ENCODE measurements at regions not wholly inside any gene's neighbourhood (a gene's known extent, or its start where the extent isn't known, plus 50 kb on each side); places are given as distances from the start of the nearest gene placed in this dataset.

- peak in 2 of 35 experiments; percentile 24 to 69 for DNase-seq
- Histone ChIP-seq H3K36me3 (ENCODE audit: control insufficient read depth in 2 of 2, extremely low read depth in 1 of 2, insufficient read depth in 1 of 2, low read length in 1 of 2) (no peaks in the 10 kb centered on the region), H3K4me1 (ENCODE audit: control insufficient read depth in 1 of 2, extremely low read depth in 1 of 2, insufficient read depth in 2 of 2, low read length in 2 of 2) (peaks cover 50 to 70% of the 10 kb centered on the region in 2 experiments), H3K4me3 (ENCODE audit: control insufficient read depth in 1 of 2, extremely low read depth in 1 of 2, low read length in 1 of 2) (peak overlapping the region; percentile 40 to 77), H3K27ac (ENCODE audit: low read length) (peak overlapping the region; percentile 47), H3K27me3 (replicated peaks in 1 of 2; ENCODE audit: control insufficient read depth in 2 of 2, extremely low read depth in 1 of 2, insufficient read depth in 2 of 2, low read length in 1 of 2) (peaks cover 14 to 72% of the 10 kb centered on the region in 2 experiments), H3K9me3 (no peaks in the 10 kb centered on the region)
- Mint-ChIP-seq H3K4me1 (peaks cover 52 to 61% (median 53%) of the 10 kb centered on the region in 3 donors), H3K9me3 (no peaks in the 10 kb centered on the region), H3K27ac (peak overlapping the region; percentile 76 to 88), H3K4me3 (peak overlapping the region; percentile 61 to 92 (median 85)), H3K27me3 (peaks cover 36 to 56% of the 10 kb centered on the region in 2 donors), H3K36me3 (no peaks in the 10 kb centered on the region)
- no peak for ATAC-seq (replicated peaks in 1 of 4)
- WGBS (ENCODE audit: insufficient coverage) = 28% methylated on average over 22 of the region's 30 CpGs
- CTCF ChIA-PET = interaction anchor here in 1 of 2 donors (0.5 to 6.2 kb wide), 3 partner anchors 46 to 132 kb away, joined by 3 to 68 read pairs (median 5); partner anchors contain the start of gene TRIM13
- POLR2A ChIA-PET = interaction anchor here (0.6 to 0.7 kb wide), 2 partner anchors 48 to 183 kb away, joined by 4 to 5 read pairs; no protein-coding TSS in a partner anchor
These were observed 113.9 kb downstream of the KCNRG start for GRCh38 chr13:50129081-50129705.

DNA sequence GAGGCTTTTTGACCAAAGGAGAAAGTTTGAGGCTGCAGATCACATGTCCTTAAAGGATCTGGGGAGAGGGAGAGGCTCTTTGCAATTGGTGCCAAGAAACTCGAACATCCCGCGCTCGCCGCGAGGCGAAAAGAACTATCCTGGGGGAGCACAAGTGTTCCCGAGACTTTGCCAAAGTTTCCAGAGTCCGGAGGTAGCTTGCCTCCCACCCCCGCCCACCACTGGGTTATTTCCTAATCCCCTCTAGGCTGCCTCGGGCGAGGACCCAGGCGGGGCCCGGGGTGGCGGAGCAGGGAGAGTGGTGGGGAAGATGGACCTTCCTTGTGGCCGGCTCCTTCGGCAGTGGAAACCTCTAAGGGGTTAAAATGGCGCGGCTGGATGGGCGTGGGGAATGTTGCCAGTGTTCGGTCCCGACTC, 114.5 kb downstream of the KCNRG start:
- ATAC-seq (replicated peaks in 1 of 4) (no peak), DNase-seq (no peak)
- Mint-ChIP-seq H3K27ac (peak overlapping the region; percentile 76 to 88), H3K9me3 (no peaks in the 10 kb centered on the region), H3K36me3 (no peaks in the 10 kb centered on the region), H3K4me3 (peak overlapping the region; percentile 61 to 92 (median 85)), H3K27me3 (peaks cover 41 to 61% of the 10 kb centered on the region in 2 donors), H3K4me1 (peaks cover 52 to 61% (median 53%) of the 10 kb centered on the region in 3 donors)
- POLR2A ChIA-PET = interaction anchor here (0.6 to 0.7 kb wide), 2 partner anchors 49 to 182 kb away, joined by 4 to 5 read pairs; no protein-coding TSS in a partner anchor
- peak overlapping the region; percentile 47 for H3K27ac ChIP-seq (ENCODE audit: low read length)
- WGBS (ENCODE audit: insufficient coverage) = 27% methylated on average over 17 of the region's 22 CpGs
- CTCF ChIA-PET = interaction anchor here in 1 of 2 donors (0.5 to 1.0 kb wide), 2 partner anchors 131 to 133 kb away, joined by 3 to 5 read pairs; partner anchors contain the start of gene TRIM13
- peaks cover 14 to 73% of the 10 kb centered on the region in 2 experiments for H3K27me3 ChIP-seq (replicated peaks in 1 of 2; ENCODE audit: control insufficient read depth in 2 of 2, extremely low read depth in 1 of 2, insufficient read depth in 2 of 2, low read length in 1 of 2)
- peaks cover 50 to 70% of the 10 kb centered on the region in 2 experiments for H3K4me1 ChIP-seq (ENCODE audit: control insufficient read depth in 1 of 2, extremely low read depth in 1 of 2, insufficient read depth in 2 of 2, low read length in 2 of 2)
- peak overlapping the region; percentile 40 to 77 for H3K4me3 ChIP-seq (ENCODE audit: control insufficient read depth in 1 of 2, extremely low read depth in 1 of 2, low read length in 1 of 2)
- no peaks in the 10 kb centered on the region for H3K36me3 ChIP-seq (ENCODE audit: control insufficient read depth in 2 of 2, extremely low read depth in 1 of 2, insufficient read depth in 1 of 2, low read length in 1 of 2)
- H3K9me3 ChIP-seq = no peaks in the 10 kb centered on the region

GRCh38 chr13:50130123-50130946, 115.1 kb downstream of the KCNRG start:
- peak overlapping the region; percentile 40 to 77 for H3K4me3 ChIP-seq (ENCODE audit: control insufficient read depth in 1 of 2, extremely low read depth in 1 of 2, low read length in 1 of 2)
- peak in 11 of 35 experiments; percentile 12 to 61 (median 35) for DNase-seq
- ChIA-PET CTCF (interaction anchor here in 1 of 2 donors (2.2 kb wide), 1 partner anchor 133 kb away, joined by 7 read pairs; the partner anchor contains the start of gene TRIM13), POLR2A (no interaction called here)
- peaks cover 52 to 61% (median 53%) of the 10 kb centered on the region in 3 donors for H3K4me1 Mint-ChIP-seq
- WGBS (ENCODE audit: insufficient coverage) = under 1% methylated on average over 62 of the region's 63 CpGs
- H3K36me3 Mint-ChIP-seq = no peaks in the 10 kb centered on the region
- peak overlapping the region in 1 of 2 donors; percentile 73 for H3K27ac Mint-ChIP-seq
- peaks cover 42 to 63% of the 10 kb centered on the region in 2 donors for H3K27me3 Mint-ChIP-seq
- no peaks in the 10 kb centered on the region for H3K9me3 ChIP-seq
- H3K27ac ChIP-seq (ENCODE audit: low read length) = peak overlapping the region; percentile 47
- H3K27me3 ChIP-seq (replicated peaks in 1 of 2; ENCODE audit: control insufficient read depth in 2 of 2, extremely low read depth in 1 of 2, insufficient read depth in 2 of 2, low read length in 1 of 2) = peaks cover 14 to 73% of the 10 kb centered on the region in 2 experiments
- H3K4me3 Mint-ChIP-seq = peak overlapping the region; percentile 61 to 92 (median 85)
- no peaks in the 10 kb centered on the region for H3K36me3 ChIP-seq (ENCODE audit: control insufficient read depth in 2 of 2, extremely low read depth in 1 of 2, insufficient read depth in 1 of 2, low read length in 1 of 2)
- ATAC-seq (replicated peaks in 1 of 4) = peak in 1 of 4 experiments; percentile 14
- H3K4me1 ChIP-seq (ENCODE audit: control insufficient read depth in 1 of 2, extremely low read depth in 1 of 2, insufficient read depth in 2 of 2, low read length in 2 of 2) = peaks cover 50 to 70% of the 10 kb centered on the region in 2 experiments
- H3K9me3 Mint-ChIP-seq = no peaks in the 10 kb centered on the region

DNA sequence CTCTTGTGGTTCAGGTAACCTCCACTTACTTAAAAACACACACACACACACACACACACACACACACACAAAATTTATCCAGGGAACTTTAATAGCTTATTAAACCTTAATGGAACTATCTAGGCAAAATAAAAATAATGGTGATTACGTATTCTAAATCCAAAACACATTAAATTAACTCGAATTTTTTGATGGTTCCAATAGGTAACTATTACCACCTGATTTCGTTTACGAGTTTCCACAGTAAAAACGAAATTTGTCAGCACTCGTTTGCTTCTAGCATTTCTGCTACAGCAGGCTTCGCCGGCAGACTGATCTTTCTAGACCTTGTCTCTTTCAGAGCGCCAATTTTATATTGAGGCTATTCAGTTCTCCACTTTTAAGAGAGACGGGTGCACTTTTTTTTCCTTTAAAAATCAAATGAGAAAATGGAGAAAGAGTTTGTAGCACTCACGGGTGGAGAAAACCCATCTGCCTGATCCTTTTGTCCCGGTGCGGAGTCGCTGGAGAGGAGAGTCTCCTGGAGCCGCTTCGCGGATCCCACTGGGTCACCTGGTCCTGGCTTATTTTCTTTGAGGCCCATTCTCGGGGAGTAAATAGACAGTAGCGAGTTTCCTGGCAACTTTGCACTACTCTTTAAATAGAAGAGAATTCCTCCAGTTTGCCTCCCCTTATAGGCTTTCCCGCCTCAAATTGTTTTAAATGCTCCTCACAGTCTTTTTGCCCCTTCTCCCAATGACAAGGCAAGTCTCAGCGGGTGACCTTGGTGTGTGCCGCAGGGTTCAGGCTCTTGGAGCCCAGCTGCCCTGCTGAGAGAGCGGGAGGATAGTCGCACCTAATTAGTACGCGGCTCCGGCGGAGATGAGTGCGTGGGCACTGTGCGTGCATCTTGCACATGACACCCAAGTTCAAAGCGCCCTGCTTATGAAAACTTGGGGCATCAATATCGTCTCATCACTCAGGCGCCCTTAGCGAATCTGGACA, 117.0 kb downstream of the KCNRG start:
- WGBS (ENCODE audit: insufficient coverage) = 13% methylated on average over 26 of the region's 34 CpGs
- ATAC-seq (replicated peaks in 1 of 4) (no peak), DNase-seq (peak in 5 of 35 experiments; percentile 9 to 56 (median 15))
- no peaks in the 10 kb centered on the region for H3K36me3 Mint-ChIP-seq
- Histone ChIP-seq H3K36me3 (ENCODE audit: control insufficient read depth in 2 of 2, extremely low read depth in 1 of 2, insufficient read depth in 1 of 2, low read length in 1 of 2) (no peaks in the 10 kb centered on the region), H3K4me3 (ENCODE audit: control insufficient read depth in 1 of 2, extremely low read depth in 1 of 2, low read length in 1 of 2) (peak overlapping the region in 1 of 2 donors; percentile 58), H3K27me3 (replicated peaks in 1 of 2; ENCODE audit: control insufficient read depth in 2 of 2, extremely low read depth in 1 of 2, insufficient read depth in 2 of 2, low read length in 1 of 2) (peaks cover 14 to 65% of the 10 kb centered on the region in 2 experiments), H3K27ac (ENCODE audit: low read length) (no peak overlapping the region), H3K4me1 (ENCODE audit: control insufficient read depth in 1 of 2, extremely low read depth in 1 of 2, insufficient read depth in 2 of 2, low read length in 2 of 2) (peaks cover 40 to 57% of the 10 kb centered on the region in 2 experiments), H3K9me3 (no peaks in the 10 kb centered on the region)
- peaks cover 41 to 61% of the 10 kb centered on the region in 2 donors for H3K27me3 Mint-ChIP-seq
- H3K4me3 Mint-ChIP-seq = peak overlapping the region; percentile 44 to 85 (median 75)
- CTCF ChIA-PET = interaction anchor here in 1 of 2 donors (2.2 kb wide), 1 partner anchor 135 kb away, joined by 7 read pairs; the partner anchor contains the start of gene TRIM13
- peak overlapping the region in 1 of 2 donors; percentile 71 for H3K27ac Mint-ChIP-seq
- H3K4me1 Mint-ChIP-seq = peaks cover 41 to 49% (median 41%) of the 10 kb centered on the region in 3 donors
- no peaks in the 10 kb centered on the region for H3K9me3 Mint-ChIP-seq
- POLR2A ChIA-PET = interaction anchor here in 1 of 2 donors (0.8 to 1.1 kb wide), 2 partner anchors 94 to 135 kb away, joined by 4 to 5 read pairs; no protein-coding TSS in a partner anchor

DNA sequence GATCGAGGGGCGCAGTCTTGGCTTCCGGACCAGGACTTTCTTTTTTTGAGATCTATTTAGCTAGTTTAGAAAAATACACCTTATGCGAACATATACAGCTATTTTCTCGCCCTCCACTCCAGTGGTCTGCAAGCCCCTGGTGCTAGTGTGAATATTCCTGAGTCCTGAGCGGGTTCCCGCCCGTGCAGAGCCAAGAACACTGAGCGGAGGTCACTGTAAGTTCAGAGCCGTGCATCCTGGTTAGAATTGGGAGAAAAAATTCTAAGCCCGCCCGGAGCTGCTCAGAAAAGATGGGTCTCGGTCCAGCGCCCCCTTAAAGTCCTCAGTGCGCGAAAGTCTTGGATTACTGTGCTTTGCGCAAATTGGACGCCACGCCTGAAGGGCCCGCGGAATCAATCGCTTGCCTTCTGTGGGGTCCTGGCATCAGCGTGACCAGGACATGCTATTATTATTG, 117.7 kb downstream of the KCNRG start:
- peaks cover 36 to 50% of the 10 kb centered on the region in 2 experiments for H3K4me1 ChIP-seq (ENCODE audit: control insufficient read depth in 1 of 2, extremely low read depth in 1 of 2, insufficient read depth in 2 of 2, low read length in 2 of 2)
- H3K27me3 ChIP-seq (replicated peaks in 1 of 2; ENCODE audit: control insufficient read depth in 2 of 2, extremely low read depth in 1 of 2, insufficient read depth in 2 of 2, low read length in 1 of 2) = peaks cover 14 to 58% of the 10 kb centered on the region in 2 experiments
- H3K27ac ChIP-seq (ENCODE audit: low read length) = no peak overlapping the region
- Mint-ChIP-seq H3K27me3 (peaks cover 44 to 60% of the 10 kb centered on the region in 2 donors), H3K27ac (peak overlapping the region in 1 of 2 donors; percentile 71), H3K9me3 (no peaks in the 10 kb centered on the region), H3K4me1 (peaks cover 39 to 46% (median 40%) of the 10 kb centered on the region in 3 donors), H3K4me3 (peak overlapping the region; percentile 44 to 85 (median 75)), H3K36me3 (no peaks in the 10 kb centered on the region)
- DNase-seq (no peak), ATAC-seq (replicated peaks in 1 of 4) (no peak)
- ChIA-PET POLR2A (no interaction called here), CTCF (no interaction called here)
- H3K9me3 ChIP-seq = no peaks in the 10 kb centered on the region
- peak overlapping the region in 1 of 2 donors; percentile 58 for H3K4me3 ChIP-seq (ENCODE audit: control insufficient read depth in 1 of 2, extremely low read depth in 1 of 2, low read length in 1 of 2)
- H3K36me3 ChIP-seq (ENCODE audit: control insufficient read depth in 2 of 2, extremely low read depth in 1 of 2, insufficient read depth in 1 of 2, low read length in 1 of 2) = no peaks in the 10 kb centered on the region
- WGBS (ENCODE audit: insufficient coverage) = 33% methylated on average over 18 of the region's 23 CpGs

Data from T-cell (primary cell).